HepG2 (cell line): ENCODE measurements at regions not wholly inside any gene's neighbourhood (a gene's known extent, or its start where the extent isn't known, plus 50 kb on each side); places are given as distances from the start of the nearest gene placed in this dataset.

ENCODE experiments used
- ZNF407 ChIP-seq: sonication (generic); formaldehyde crosslinking; IDR thresholded peaks from one replicate; pipeline ENCODE4 v1.5.1; 2020; ENCODE audit warnings: mild to moderate bottlenecking, missing genetic modification reagents; ENCODE audit errors: not compliant biosample characterization
- TF ChIP-seq, protein P1 (sequence below): sonication (generic); formaldehyde crosslinking; IDR thresholded peaks from 2 replicates; pipeline ENCODE4 v1.4.0; 2020; ENCODE audit warnings: mild to moderate bottlenecking, missing genetic modification reagents
- TF ChIP-seq, protein P2 (sequence below): sonication (generic); IDR thresholded peaks from 2 replicates; pipeline ENCODE4 v1.6.1; 2016; ENCODE audit warnings: low read depth, borderline replicate concordance

DNA sequence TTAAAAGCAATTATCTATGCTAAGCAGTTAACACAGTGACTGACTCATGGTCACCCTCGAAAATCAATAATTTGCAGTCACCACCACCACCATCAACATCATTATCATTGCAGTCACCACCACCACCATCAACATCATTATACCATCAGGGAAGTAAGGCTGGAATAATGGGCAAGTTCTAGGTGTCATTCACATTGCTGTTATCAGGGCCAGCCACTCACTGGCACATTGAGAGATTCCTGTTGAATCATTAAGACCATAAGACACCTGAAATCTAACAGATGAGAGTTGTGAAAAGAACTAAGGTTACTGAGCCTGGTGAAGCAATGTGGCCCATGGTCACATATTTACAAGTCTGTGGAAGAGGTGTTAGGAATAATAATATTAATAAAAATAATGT, 247.7 kb upstream of the BOD1L1 start (continued):
- TF ChIP-seq, protein P1, sequence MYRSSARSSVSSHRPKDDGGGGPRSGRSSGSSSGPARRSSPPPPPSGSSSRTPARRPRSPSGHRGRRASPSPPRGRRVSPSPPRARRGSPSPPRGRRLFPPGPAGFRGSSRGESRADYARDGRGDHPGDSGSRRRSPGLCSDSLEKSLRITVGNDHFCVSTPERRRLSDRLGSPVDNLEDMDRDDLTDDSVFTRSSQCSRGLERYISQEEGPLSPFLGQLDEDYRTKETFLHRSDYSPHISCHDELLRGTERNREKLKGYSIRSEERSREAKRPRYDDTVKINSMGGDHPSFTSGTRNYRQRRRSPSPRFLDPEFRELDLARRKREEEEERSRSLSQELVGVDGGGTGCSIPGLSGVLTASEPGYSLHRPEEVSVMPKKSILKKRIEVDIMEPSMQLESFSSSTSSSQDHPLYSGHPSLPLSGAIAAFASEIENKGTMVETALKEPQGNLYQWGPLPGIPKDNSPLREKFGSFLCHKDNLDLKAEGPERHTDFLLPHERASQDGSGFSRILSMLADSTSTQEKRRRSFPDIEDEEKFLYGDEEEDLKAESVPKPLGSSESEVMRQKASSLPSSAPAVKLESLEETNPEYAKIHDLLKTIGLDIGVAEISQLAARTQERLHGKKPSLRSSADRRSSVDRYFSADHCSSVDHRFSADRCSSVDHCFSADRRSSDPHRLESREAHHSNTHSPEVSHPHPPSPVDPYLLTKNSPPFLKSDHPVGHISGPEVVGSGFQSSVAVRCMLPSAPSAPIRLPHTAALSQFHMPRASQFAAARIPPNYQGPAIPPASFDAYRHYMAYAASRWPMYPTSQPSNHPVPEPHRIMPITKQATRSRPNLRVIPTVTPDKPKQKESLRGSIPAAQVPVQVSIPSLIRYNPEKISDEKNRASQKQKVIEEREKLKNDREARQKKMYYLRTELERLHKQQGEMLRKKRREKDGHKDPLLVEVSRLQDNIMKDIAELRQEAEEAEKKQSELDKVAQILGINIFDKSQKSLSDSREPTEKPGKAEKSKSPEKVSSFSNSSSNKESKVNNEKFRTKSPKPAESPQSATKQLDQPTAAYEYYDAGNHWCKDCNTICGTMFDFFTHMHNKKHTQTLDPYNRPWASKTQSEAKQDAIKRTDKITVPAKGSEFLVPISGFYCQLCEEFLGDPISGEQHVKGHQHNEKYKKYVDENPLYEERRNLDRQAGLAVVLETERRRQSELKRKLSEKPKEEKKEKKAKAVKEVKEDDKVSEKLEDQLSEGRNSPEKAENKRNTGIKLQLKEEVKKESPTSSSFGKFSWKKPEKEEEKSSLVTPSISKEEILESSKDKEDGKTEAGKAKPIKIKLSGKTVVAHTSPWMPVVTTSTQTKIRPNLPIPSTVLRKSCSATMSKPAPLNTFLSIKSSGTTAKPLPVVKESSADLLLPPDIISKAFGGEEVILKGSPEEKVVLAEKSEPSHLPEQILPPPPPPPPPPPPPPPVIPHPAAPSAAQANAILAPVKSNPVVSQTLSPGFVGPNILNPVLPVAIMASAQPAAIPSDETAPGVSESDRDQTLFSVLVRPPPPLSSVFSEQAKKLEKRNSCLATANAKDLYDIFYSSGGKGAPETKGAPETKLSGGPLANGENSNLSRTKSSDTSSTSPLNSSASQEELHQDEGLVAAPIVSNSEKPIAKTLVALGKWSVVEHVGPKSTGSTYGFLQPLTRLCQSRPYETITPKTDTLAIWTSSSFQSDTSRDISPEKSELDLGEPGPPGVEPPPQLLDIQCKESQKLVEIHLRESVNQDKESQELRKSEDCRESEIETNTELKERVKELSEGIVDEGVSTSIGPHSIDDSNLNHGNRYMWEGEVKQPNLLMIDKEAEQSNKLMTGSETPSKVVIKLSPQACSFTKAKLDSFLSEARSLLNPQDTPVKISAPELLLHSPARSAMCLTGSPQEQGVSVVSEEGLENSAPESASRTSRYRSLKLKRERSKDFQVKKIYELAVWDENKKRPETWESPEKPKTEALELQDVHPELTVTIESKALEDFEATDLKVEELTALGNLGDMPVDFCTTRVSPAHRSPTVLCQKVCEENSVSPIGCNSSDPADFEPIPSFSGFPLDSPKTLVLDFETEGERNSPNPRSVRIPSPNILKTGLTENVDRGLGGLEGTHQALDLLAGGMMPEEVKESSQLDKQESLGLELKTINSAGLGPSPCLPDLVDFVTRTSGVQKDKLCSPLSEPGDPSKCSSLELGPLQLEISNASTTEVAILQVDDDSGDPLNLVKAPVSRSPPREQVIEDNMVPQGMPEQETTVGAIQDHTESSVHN (CRISPR knock-in tag) = no peak
- TF ChIP-seq, protein P2, sequence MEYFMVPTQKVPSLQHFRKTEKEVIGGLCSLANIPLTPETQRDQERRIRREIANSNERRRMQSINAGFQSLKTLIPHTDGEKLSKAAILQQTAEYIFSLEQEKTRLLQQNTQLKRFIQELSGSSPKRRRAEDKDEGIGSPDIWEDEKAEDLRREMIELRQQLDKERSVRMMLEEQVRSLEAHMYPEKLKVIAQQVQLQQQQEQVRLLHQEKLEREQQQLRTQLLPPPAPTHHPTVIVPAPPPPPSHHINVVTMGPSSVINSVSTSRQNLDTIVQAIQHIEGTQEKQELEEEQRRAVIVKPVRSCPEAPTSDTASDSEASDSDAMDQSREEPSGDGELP = no peak
- no peak for TF ChIP-seq ZNF407 (CRISPR knock-in tag)
